SKM-1 treated with dmso at 0.1 percent for 144 hours (cell line): ENCODE measurements at regions not wholly inside any gene's neighbourhood (a gene's known extent, or its start where the extent isn't known, plus 50 kb on each side); places are given as distances from the start of the nearest gene placed in this dataset.

Source experiments
- DNase-seq: peaks from one replicate; lab custom pipeline; 2025; ENCODE audit not compliant: unreplicated experiment; lab: John Stamatoyannopoulos, UW

DNA sequence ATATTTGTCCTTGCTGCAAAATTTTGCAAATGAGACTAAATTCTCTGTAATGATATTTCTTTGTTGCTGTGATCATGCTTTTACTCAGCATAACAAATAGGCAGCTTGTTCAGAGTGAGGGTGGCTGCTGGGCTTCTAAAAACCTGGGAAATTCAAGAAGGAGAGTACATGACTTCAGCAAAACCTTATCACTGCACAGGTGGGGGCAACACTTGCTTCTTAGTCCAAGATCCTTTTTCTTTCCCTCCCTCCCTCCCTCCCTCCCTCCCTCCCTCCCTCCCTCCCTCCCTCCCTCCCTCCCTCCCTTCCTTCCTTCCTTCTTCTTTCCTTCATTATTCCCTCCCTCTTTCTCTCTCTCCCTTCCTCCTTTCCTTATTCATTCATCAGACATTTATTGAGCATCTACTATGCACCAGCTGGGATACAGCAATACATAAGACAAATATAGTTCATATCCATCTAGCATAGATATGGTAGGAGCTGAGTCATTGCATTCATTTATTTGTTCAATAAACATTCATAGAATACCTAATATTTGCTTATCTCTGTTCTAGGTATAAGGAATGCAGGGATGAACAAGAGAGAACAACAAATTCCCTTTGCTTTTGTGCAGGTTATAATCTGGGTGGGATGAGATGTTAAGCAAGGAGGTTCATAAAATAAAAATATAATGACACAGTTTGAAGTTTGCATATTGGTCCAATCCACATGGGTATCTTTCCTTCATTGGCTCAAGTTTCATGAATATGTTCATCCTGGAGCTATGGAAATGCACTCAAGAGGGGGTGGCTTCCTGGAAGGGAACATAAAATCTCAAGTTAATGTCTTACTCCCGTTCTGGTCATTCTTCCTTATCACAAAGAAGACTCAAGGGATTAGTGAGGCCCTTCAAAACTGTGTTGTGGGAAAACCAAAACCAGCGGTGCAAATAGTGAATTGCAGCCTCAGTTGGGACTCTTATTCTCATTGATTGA, 210.7 kb downstream of the PDCD6IP start:
- DNase-seq = no peak

DNA sequence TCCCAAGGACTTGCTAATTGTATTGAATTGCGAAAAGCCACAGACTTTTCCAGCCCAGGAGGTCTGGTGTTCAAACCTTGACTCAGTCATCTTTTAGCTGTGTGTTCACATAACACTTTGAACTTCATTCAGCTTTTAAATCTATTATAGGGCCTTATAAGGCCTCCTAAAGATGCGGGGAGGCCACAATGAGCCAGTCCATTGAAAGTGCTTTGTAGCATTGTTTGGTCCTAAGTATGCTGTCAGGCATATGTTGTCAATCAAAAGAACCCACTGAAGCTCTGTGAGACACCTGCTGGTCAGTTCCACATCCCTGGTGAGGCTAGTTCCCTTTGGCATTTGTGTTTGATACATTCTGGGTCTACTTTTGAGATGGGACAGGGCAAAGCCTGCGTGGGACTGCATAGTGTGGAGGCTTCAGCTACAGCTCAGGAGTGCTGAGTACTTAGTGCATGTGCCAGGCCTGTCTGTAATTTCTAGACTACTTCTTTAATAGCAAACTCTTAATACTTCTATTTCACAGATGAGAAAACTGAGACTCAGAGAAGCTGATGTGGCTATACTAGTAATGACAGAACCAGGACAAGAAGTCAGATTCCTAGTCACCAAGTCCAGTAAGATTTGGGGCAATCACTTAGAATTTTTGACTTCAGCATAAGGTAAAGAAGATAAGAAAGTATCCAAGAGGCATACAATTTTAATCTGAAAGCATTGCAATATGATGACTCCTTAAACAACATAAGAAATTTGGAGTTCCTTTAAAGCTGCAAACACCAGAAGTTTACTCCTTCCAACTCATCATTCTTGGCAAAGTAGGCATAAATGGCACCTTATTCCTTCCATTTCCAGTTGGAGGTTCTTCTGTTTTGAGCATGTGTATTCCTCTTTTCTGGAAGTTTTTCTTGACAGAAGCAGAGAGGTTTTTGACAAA, 213.0 kb downstream of the PDCD6IP start:
- DNase-seq = no peak

- no peak for DNase-seq
These were observed 213.7 kb downstream of the PDCD6IP start for GRCh38 chr3:34012102-34012461.

DNA sequence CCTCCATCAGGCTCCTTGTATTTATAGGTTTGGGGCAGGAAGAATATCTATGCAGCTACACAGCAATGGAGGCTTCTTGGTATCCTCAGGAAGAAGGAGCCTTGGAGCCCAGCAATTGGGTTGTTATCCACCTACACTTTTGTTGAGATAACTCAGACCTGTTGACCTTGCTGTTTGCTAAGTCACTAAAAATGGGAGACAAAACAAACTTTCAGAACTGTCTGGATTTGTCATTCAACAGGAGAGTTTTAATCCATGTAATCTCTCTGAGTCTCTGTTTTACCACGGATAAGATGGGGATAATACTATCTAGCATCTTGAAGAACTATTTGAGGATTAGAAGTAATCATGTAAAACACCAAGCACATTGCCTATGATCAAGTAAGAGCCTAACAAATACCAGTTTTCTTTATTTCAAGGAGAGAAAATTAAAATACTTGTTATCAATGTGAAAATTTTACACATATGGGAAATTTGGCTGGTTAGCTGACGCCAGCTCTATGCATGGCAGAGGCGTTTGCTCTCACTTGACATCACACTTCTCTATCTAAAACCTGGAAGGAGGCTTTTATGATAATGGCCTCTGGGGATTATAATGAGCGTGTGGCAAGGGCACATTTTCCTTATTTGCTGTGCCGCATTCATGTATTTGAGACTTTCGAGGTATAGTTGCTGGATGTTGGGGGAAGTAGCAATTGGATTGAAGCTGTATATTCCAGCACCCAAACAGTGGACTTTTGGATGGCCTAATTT, 215.6 kb downstream of the PDCD6IP start:
- DNase-seq = no peak

- no peak for DNase-seq
These were observed 217.0 kb downstream of the PDCD6IP start for GRCh38 chr3:34015204-34016142.

GRCh38 chr3:34016925-34017587, 218.6 kb downstream of the PDCD6IP start:
- DNase-seq = peak; percentile 61

DNA sequence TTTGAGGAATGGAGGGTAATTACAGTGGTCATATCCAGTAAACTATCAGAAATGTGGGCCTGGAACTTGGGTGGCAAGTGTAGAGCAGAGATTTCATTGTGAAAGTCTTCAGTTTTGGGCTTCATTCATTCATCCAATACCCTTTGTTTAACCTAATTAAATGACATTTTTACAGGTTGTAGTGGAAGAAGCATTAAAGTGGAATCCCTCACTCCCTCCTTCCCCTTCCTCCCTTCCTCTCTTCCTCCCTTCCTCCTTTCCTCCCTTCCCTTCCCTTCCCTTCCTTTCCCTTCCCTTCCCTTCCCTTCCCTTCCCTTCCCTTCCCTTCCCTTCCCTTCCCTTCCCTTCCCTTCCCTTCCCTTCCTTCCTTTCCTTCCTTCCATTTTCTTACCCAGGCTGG, 219.3 kb downstream of the PDCD6IP start:
- no peak for DNase-seq

- DNase-seq = no peak
These were observed 220.7 kb downstream of the PDCD6IP start for GRCh38 chr3:34019158-34019557.

DNA sequence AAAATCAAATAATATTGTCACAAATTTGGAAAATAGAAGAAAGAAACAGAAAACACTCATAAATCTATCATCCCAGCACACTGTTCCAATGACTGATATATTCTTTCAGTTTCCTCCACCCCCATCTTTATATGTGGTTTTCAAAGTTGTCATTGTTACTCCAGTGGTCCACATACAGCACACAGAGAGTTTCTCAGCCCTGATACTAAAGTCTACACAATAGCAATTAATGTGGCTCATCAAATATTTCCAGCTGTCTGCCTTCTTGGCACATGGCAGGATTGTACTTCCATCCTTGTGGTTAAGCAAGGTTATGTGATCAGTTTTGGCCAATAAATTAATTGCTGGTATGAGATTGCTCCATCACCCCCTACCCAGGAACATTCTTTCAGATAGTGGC, 221.7 kb downstream of the PDCD6IP start:
- DNase-seq = no peak

- DNase-seq = no peak
These were observed 222.6 kb downstream of the PDCD6IP start for GRCh38 chr3:34020726-34021680.

DNA sequence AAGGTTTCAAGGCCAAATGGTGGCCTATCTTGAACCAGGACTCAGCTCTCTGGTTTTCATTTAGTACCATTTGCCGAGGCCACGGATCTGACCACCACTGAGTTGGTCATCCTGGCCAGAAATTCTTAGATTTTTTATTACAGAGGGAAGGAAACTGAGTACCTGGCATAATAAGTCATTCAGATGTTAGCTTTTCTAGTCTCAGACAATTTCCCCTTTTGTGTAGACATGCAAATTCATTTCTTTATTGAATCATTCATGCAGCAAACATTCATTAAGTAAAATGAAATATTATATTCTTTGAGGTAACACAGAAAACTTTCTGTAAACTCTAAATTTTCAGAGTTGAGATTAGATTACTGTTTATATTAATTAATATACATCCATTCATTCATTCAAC, 223.7 kb downstream of the PDCD6IP start:
- DNase-seq = no peak

DNA sequence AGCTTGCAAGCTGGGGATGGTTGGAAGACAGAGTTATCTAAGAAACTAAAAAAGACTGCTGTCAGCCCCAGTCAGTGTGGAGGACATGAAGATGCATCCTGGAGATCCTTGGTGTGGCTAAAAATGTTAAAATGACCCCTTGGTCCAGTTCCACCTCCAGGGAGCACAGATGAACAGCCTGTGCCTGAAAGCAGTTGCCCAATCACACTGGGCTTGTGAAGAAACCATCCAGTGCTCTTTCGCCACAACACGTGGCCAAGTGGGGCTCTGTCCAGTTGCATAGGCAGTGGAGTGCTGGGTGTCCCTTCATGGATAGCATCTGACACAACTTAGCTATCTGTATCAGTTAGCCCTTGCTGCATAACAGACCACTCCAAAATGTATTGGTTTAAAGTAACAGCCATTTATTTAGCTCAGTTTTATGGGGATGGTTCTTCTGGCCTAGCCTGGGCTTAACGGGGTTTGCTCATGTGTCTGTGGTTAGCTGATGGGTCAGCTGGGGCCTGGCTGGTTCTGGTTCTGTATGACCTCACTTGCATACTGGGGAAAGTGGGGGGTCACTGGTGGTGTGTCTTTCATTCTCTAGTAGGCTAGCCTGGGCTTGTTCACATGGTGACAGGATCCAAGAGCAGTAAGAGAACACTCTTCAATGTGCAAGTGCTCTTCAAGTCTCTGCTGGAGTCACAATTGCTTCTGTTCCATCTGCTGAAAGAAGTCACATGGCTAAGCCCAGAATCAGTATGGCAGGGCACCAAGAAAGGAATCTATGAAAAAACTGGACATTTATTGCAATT, 226.2 kb downstream of the PDCD6IP start:
- DNase-seq = no peak

- DNase-seq = no peak
These were observed 235.4 kb downstream of the PDCD6IP start for GRCh38 chr3:34033839-34034238.

DNA sequence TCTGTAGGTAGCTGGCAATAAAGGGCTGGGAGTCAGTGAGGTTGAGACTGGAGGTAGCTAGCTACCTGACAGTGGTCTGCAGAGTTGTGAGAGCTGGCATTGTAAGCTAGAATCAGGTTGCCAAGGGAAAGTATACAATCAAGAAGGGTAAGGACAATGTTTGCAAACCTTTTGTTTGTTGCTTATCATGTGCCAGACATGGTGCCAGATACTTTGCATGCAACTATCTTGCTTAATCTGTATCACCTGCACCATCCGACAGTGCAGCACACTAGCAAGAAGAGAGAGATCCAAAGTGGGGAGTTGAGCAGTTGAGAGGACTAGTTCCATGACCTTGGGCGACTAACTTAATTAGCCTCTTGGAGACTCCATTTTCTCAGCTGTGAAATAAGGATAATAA, 236.4 kb downstream of the PDCD6IP start:
- no peak for DNase-seq

DNA sequence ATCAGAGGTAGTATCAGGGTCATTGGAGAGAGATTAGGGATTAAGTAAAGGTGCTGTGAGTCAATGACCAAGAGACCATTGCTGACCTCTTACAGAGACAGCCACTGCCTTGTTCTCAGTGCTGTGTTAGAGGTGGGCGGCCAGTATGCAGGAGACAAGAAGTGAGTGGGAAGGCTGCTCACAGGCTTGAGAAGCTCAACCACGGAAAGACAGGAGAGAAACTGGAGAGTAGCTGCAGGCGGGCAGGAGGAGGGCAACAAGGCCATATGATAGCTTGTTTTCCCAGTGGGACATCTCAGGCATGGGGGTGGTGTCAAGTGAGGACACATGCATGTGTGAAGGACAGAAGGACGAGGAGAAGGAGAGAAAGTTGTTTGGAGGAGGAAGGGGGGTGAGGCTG, 237.3 kb downstream of the PDCD6IP start:
- no peak for DNase-seq

- DNase-seq = no peak
These were observed 238.8 kb downstream of the PDCD6IP start for GRCh38 chr3:34037260-34037659.

DNA sequence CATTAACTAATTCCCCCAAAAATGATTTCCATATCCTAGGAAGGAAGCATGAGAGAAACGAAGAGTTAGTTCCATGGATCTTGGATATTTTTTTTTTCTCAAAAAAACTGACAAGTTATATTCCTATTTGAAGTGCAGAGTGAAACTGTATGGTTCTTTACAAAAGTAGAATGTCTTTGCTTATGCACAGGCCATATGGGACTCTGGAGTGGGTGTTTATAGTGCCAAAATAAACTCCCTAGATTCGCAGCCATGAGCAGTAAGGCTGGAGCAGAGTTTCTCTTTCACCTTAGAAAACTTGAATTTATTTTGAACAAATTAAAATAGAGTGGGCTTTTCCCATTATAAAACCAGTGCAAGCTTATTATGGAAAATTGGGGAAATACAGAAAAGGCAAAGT, 239.7 kb downstream of the PDCD6IP start:
- no peak for DNase-seq

GRCh38 chr3:34046154-34046553, 247.7 kb downstream of the PDCD6IP start:
- no peak for DNase-seq
